HT-29 (cell line): ENCODE measurements at regions not wholly inside any gene's neighbourhood (a gene's known extent, or its start where the extent isn't known, plus 50 kb on each side); places are given as distances from the start of the nearest gene placed in this dataset.
"Not testable (repeated sequence)": the region's sequence is repeated elsewhere in the genome, so short reads cannot be mapped to it uniquely, and the experiment has no call there.

Experiments
- DNase-seq: peaks from one replicate; pipeline ENCODE4 v3.0.0-alpha.2; 2015; ENCODE audit warnings: low spot score

DNA sequence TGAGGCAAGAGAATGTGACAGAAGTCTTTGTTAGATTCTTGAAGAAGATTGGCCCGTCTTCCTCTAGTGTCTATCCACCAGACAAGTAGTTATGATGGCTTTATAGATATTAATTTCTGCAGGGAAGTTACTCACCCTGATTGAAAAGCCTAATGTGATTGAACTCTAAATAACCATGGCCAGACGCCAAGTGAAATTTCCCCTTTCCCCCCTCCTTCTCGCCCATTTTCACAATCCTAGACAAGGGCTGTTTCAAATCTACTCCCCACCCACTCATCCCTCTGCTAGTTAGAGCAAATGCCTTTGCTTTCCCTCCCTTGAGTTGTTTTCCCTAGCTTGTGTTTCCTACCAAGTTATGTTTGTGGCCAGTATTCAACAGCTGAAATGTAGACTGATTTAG is 182.5 kb downstream of the TMEM167A start:
- DNase-seq, result no peak

DNA sequence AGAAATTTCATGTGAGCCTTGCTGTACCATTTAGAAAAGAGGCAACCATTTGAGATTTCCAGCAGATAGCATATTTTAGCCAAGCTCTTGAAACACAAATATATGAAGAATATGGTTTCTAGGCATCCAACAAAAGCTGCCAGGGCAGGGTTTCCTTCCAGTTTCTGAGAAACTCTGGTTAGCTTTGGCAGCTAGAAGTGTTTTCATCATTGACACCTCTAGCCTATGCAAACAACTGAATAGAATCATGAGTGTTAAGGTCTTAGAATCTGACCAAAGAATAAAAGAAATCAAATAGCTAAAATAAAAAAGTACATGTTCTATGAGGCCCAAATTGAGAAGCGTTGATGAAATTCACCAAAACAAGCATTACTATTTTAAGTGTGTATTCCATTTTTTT is 188.1 kb downstream of the TMEM167A start:
- DNase-seq, result no peak

DNA sequence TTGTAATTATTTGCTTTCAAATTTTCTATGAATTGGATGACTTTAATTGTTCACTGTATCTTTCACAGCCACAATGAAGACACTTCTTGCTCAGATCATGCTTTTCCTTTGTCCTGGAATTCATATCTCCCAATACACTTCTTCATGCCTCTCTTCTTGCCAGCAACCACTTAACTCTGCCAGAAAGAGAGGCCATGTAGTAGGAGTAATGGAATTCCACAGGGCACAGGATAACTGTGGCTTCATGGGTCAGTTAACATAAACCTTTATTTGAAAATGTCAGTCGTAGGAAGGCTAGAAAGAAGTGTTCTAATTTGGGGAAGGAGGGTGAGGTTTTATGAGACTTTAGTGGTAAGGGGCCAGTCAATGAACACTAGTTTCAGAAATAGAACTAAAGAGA is 190.3 kb downstream of the TMEM167A start:
- no peak for DNase-seq

DNA sequence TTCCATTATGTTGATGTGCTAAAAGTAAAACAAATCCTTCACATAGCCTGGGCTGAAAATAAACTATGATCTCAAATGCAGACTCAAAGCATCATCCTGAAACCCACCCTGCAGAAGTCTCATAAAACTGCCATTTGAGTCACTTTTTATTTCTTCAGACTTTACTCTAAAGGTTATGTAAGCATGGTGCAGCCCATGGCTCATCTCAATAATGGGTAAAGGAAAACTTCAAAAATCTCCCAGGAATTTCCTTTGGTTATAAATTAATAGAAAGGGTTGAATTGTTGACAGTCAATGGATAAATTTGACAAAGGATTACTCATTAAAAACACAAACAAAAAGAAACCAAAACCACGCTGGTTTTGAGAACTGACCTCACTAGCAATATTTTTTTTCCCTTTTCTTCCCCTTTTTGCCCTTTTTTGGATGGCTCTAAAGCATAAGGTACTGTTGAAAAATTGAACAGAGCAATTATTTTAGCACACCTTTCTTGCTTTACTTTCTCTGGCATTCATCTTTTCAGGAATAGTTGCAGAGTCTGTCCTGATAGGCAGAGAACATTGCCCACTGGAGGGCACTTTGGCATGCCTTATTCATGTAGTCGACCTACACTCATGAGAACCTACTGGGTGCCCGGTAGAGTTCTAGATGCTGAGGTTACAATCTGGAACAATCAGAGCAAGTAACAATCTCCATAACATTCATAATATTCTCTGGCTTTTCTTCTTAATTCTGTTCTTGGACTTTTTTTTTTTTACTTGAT is 191.4 kb downstream of the TMEM167A start:
- peak; percentile 45 for DNase-seq

DNA sequence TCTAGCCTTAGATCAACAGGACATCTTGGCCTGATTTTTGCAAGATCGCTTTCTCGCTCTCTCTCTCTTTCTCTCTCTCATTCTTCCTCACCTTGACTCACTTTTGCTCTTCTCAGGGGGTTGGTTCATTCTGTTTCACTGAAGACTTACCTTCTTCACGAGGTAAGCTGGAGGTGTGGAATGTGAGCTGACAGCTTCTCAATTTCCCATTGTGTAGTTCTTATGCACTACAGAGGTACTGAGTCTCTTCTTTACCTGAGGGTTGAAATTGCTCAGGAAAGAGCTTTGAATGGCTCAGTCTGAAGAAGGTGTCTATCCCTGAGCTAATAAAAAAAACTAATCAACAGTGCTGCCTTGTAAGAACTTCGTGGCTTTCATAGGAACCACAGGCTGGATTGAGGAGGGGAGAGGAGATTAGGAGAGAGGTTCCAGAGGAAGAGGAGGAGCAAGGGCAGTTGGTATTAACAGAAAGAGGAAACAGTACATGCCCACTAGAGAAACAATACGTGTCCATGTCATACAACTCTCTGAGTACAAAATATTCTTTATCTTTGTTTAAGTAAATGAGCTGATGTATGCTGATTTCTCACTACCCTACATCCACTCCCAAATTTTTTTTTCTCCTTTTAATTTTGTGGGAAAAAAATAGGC is 192.2 kb downstream of the TMEM167A start:
- DNase-seq, result no peak

DNA sequence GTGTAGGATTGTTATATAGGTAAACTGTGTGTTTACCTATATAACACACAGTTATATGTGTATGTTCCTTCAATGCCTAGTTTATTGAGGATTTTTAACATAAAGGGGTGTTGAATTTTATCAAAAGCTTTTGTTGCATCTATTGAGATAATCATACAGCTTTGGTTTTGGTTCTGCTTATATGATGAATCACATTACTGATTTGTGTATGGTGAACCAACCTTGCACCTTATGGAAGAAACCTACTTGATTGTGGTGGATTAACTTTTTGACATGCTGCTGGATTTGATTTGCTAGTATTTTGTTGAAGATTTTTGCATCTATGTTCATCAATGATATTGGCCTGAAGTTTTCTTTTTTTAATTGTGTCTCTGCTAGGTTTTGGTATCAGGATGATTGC is 194.9 kb downstream of the TMEM167A start:
- no peak for DNase-seq

DNA sequence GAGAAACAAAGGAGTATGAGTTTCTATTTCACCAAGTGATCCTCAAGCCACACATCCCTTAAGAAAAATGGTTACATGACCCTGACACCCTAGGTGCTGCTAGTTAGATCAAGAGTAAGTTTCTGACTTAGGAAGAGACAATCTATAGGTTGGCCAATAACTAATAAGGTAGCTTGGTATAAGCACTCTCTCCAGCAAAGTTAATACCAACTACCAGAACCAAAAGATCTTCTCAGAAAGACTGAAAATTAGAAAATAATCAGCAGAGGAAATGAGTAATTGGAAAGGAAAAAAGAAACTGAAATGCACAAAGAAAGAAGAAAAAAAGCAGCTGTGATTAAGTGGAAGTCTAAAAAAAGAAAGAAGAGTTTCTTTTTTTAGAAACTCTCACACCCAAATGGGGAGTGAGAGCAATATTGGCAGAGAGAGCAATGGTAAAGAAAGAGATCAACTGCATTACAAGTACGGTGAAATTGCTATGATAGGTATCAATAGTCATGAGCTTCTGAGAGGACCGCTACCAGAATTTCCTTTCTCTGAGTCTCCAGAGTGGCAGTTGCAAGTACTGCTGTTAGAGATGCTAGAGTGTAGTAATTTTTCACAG is 195.5 kb downstream of the TMEM167A start:
- no peak for DNase-seq

DNA sequence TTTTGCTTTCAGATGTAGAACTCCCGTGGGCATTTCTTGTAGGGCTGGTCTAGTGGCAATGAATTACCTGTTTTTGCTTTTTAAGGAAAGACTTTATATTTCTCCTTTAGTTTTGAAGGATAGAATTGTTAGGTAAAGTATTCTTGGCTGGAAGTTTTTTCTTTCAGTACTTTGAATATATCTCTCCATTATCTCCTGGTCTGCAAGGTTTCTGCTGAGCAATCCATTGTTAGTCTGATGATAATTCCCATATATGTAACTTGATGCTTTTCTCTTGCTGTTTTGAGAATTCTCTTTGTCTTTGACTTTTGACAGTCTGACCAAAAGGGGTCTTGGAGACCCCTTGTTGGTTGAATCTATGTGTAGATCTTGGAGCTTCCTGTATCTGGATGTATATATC is 198.1 kb downstream of the TMEM167A start:
- no peak for DNase-seq

DNA sequence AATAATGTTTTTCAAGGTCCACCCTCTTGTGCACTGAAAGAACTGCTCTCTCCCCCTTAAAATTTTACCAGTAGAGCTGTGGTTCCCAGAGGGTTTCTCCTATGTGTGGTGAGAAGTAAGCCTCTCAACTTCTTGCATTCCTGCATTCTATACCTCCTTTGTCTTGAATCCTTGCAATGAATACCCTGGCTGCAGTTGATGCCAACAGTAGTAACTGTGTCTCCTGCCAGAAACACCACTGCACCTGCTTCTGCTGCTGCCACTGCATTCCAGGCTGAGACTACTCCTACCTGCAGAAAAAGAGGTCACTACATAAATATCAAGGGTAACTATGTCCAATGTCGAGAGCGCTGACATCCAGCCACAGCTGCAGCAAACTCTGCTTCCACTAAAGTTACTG is 203.7 kb downstream of the TMEM167A start:
- no peak for DNase-seq

DNA sequence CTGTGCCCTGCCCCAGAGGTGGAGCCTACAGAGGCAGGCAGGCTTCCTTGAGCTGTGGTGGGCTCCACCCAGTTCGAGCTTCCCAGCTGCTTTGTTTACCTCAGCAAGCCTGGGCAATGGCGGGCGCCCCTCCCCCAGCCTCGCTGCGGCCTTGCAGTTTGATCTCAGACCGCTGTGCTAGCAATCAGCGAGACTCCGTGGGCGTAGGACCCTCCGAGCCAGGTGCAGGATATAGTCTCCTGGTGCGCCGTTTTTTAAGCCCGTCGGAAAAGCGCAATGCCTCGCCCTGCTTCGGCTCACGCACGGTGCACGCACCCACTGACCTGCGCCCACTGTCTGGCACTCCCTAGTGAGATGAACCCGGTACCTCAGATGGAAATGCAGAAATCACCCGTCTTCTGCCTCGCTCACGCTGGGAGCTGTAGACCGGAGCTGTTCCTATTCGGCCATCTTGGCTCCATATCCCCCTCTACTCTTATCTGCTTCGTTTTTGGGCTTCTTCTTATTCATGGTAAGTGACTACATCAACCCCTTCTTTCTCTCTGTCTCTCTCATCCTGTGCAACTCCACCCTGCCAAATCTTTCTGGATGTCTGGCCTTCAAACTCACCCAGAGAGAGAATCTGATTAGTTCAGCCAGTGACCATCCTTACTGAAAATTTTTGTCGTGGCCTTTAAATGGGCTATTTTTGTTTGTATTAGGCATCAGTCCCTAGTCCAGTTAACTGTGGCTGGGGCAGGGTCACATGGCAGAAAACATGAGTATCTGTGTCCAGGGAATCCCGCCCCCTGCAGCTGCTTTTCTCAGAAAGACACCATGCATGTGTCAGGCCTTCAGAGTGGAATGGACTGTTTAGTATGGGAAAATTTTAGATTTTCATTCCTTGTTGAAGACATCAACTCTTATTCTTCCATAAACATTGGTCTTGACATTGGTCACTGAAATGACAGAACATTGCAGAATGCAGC is 204.6 kb downstream of the TMEM167A start:
- not testable (repeated sequence) for DNase-seq

DNA sequence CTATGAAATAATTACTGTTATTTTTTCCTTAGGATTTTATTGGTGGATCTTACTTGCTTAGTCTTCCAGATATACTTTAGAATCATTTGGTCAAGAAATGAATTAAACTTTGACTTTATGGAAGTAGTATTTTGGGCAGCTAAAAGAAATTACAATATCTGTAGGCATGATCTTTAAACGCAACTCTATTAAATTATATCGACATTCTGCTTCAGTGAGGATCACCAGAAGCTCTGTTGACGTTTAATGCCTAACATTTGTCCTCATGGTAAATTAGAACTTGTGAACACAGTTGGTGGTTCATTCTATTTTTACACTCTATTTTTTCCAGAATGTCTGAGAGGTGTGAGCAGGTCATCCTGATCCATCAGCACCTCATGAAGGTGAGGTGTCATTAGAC is 211.6 kb downstream of the TMEM167A start:
- DNase-seq, result no peak

DNA sequence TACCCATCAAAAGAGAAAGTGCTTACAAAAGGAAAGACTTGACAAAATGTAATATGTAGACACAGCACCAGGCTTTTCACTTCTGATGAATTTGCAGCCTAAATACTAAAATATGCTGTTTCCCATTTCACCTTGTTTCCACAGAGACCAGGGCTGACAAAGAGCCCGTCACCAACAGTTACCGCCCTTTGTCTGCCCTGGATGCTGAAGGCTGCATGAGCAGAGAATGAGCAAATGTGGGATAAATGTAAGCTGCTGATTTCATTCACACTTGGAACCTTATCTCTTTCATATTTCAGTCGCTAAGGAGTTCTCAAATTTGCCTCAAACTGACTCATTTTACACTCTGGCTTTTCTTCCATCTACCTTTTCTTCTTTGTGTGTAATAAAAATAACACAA is 213.9 kb downstream of the TMEM167A start:
- no peak for DNase-seq

DNA sequence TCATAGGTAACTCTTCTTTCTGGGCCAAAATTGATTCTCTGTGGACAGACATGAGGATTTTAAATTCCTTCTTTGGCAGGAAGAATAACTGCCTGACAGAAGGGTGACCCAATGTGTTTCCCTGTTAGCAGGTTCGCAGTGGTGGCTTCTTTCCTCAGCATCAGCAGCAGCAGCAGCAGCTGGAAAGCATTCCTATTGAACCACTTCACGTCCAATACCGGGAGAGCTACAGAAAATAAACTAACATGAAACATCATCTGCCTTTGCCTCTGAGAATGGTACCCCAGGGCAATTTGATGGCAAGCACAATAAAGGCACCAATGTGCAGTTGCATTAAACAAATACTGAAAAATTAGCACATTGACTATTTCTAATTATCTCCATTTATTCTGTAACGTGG is 214.5 kb downstream of the TMEM167A start:
- no peak for DNase-seq

DNA sequence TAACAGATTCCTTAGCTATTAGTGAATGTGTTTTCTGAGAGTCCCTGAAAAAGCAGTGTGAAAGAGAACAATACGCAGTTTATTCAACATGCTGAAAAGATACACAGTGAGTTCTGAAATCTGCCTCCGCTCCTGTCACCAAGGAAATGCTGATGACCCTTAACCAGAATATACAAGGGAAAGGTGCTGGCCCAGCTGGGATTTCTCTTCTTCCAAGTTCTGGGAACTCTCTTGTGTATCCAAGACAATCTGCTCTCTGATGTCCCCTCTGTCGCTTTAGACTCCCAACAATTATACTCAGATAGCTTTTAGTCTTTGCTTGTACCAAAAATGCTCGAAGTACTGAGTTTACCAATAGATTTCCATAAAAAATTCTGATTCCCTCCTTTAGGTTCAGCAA is 214.9 kb downstream of the TMEM167A start:
- no peak for DNase-seq

DNA sequence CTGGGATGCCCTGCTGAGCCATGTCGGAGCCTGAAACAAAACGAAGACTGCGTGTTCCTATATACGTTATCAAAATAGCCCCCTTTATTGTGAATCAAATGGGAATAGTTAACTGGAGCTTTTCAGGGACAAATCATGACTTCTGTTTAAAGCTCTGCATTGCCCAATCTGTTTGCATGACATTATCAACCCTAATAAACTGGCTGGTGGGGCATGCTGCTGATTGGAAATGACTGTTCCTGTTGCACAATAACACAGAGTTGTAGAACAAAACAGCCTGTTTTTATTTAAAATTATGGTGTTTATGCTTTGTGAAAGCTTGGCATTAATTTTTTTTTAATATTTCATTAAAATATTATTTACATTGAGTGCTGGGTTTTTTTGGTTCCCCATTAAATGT is 215.5 kb downstream of the TMEM167A start:
- DNase-seq, result no peak

DNA sequence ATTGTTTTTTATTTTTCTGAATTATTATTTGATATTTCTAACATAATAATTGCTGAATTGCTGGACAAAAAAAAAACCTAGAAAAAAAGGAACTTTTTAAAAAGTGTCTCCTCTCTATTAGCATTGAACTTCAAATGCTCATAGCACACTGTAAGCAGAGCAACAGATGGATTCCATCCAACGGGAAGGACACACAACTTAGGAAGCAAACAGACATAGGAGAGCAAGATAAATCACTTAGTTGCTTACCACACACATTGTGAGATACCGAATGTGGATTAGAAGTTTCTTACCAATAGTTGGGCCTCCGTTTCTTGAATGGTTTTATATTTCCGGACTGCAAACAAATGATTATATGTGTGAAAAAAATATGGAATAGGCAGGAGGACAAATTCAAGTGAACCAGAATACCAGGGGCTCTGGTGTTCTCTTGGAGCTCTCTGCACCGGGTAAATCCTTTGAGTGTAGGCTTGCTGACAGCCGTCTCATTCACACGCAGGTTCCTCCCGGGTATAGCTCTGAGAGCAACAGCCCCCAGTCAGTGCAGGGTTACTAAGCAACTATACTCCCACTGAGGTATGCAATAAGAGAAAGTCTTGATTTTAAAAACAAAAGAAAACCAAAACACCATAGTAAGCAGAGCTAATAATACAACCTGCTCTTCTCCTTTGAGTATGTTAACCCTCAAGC is 217.6 kb downstream of the TMEM167A start:
- no peak for DNase-seq

DNA sequence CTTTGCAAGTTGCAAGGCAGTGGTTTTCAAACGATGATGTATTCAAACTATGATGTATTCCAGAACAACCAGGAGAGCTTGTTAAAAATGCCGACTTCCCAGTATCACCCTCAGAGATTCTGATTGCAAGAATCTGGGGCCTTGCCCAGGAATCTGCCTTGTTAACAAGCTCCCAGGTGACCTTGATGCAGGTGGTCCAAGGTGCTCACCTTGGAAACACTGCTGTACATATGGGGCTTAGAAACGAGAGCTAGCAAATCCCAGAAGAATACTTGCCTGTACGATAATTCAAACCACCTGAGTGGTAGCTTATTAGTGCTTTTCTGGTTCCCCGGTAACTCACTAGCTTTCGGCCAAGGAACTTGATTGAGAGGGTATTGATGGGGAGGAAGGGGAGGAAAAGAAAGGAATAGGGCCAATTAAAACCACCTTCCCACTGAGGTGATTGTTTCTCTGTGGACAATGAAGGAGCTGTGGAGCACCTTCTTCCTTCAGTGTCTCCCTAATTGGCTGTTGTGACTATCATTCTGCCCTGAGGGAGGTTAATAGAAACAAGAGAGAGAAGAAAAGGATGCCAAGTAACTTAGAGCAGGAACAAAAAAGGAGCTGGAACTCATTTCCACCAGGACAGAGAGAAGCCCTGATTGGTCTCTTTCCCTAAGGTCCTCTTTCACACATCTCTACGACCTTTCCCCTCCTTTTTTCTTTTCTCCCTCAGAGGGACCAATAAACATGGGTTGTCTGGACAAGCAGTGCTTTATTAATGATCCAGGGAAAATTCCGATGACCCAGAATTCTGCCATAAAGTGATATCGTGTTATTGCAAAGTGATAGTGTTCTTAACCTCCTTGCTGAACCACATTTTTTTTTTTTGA is 218.8 kb downstream of the TMEM167A start:
- no peak for DNase-seq

DNA sequence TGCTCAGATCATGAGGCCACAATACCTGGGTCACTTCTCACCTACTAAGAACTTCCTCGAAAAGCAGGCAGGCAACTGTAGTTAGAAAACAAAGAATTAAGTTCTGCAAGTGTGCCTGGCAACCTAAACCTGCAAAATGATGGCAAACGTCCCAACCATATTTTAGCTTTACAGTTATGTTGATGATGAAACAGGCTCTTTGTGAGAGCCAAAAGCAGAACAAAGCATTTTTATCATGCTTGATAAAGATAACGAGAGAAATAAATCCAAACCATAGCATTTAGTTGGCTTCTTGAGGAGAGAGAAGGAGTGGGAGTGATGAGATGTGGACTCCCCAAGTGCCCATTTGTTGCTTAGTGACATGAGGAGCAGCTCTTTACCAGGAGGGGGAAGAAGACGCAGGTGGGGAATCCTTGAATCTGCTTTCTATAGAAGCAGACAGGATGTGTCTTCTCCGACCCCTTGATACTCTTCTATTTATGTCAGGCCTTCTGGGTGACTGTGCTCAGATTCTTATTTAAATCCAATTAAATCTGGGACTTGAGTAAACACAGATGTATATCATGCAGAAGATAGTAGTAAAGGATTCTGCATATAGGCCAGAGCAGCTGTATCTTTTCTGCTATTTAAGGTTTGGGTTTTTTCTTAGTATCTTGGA is 221.2 kb downstream of the TMEM167A start:
- DNase-seq, result peak; percentile 15

DNA sequence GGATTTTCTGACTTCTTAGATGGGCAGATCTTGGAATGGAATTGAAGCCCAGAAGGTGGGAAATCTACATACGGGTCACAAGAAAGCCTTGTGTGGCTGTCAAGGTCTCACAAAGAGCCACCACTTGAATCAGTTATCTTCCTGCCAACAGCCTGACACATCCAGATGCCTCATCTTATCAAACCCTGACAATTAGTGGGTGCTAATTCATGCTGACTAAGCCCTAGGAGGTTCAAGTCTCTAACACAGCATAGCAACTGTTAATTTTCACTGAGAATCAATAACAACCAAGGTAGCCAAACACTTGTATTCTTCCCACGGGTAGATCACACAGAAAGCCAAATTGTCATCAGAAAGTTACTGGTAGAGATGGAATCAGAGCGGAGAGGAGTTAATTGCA is 222.2 kb downstream of the TMEM167A start:
- no peak for DNase-seq

DNA sequence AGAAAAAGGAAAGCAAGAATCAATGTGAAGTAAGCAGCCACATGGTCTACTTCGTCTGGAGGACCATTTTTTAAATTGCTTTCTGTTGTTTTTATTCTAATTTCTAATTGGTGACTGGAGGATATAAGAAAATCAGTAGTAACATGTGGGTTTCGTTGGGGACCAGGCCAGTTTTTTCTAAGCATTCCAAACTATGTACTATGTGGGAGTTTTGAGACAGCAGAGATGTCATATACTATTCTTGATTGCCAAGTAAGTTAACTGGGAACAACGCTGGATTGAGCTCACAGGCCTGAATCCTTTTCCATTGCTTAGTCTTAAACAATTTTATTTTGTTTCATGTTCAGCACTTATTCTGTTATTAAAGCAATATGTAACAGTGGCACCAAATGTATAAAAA is 225.7 kb downstream of the TMEM167A start:
- no peak for DNase-seq
